Gastroesophageal sphincter (tissue), 4 donors: ENCODE measurements at regions not wholly inside any gene's neighbourhood (a gene's known extent, or its start where the extent isn't known, plus 50 kb on each side); places are given as distances from the start of the nearest gene placed in this dataset.

ENCODE experiments used
- ATAC-seq: fragments of 150-250 bp; one replicate; pipeline ENCODE4 v1.9.1; 2016; ENCODE audit warnings: mild to moderate bottlenecking, moderate library complexity
- H3K27ac ChIP-seq, 4 donors: fragments of 200-600 bp; sonication (generic) in 3 of 4; 1 replicate in 3 of 4; 2 replicates in 1 of 4; pipeline ENCODE4 v1.5.1; 2016 to 2019
- H3K27me3 ChIP-seq: fragments of 200-600 bp; sonication (generic); one replicate; pipeline ENCODE4 v1.5.1; 2019
- H3K36me3 ChIP-seq, 2 donors: fragments of 200-600 bp; sonication (generic); one replicate each; pipeline ENCODE4 v1.5.1; 2019; ENCODE audit warnings: control low read depth in 1 of 2
- H3K4me1 ChIP-seq, 3 donors: fragments of 200-600 bp; sonication (generic); 1 replicate in 2 of 3; 2 replicates in 1 of 3; pipeline ENCODE4 v1.5.1; 2016 to 2019; ENCODE audit warnings: control low read depth in 2 of 3
- H3K4me3 ChIP-seq, 2 donors: fragments of 200-600 bp; sonication (generic); one replicate each; pipeline ENCODE4 v1.5.1; 2019; ENCODE audit warnings: mild to moderate bottlenecking in 1 of 2, moderate library complexity in 1 of 2
- H3K9me3 ChIP-seq, 3 donors: fragments of 200-600 bp; sonication (generic); one replicate each; pipeline ENCODE4 v1.5.1; 2017 to 2019; ENCODE audit warnings: control low read depth in 2 of 3
- EP300 ChIP-seq: sonication (generic); formaldehyde crosslinking; IDR thresholded peaks from one replicate; pipeline ENCODE4 v1.6.1; 2017; ENCODE audit warnings: antibody characterized with exemption, mild to moderate bottlenecking
- POLR2A ChIP-seq, 2 donors: fragments of 450-650 bp; IDR thresholded peaks; one replicate each; pipeline ENCODE4 v1.6.1; 2017; ENCODE audit warnings: antibody characterized with exemption in 2 of 2, mild to moderate bottlenecking in 2 of 2, moderate library complexity in 1 of 2
- POLR2AphosphoS5 ChIP-seq: sonication (generic); formaldehyde crosslinking; IDR thresholded peaks from one replicate; pipeline ENCODE4 v1.6.1; 2017; ENCODE audit warnings: antibody characterized with exemption
- WGBS, 2 donors: methylation state at CpG; one replicate each; pipeline ENCODE4 v1.1.5; 2018; ENCODE audit warnings: low coverage in 1 of 2; 5-methylcytosine and 5-hydroxymethylcytosine counted together
- TF ChIP-seq, protein P1 (sequence below), 4 experiments: fragments of 200-600 bp in 2 of 4; fragments of 450-650 bp in 2 of 4; sonication (generic) in 1 of 4; IDR thresholded peaks; one replicate each; pipeline ENCODE4 v1.5.1; 2017 to 2019; ENCODE audit warnings: antibody characterized with exemption in 4 of 4, mild to moderate bottlenecking in 2 of 4, moderate library complexity in 2 of 4

DNA sequence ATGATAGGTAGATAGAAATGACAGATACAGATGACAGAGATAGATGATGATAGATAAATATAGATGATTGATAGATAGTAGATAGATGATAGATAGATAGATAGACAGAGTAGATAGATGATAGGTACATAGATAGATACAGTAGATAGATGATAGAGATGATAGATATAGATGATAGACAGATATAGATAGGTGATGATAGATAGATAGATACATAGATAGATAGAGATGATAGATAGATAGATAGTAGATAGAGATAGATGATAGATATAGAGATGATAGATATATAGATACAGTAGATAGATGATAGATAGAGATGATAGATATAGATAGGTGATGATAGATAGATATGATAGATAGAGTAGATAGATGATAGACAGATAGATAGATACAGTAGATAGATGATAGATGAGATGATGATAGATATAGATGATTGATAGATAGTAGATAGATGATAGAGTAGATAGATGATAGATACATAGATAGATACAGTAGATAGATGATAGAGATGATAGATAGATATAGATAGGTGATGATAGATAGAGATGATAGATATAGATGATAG lies 95.7 kb upstream of the SMIM23 start:
- Histone ChIP-seq H3K4me3 (no peak overlapping the region), H3K9me3 (no peaks in the 10 kb centered on the region), H3K36me3 (no peaks in the 10 kb centered on the region), H3K27ac (no peak overlapping the region), H3K27me3 (peaks cover 11% of the 10 kb centered on the region), H3K4me1 (no peaks in the 10 kb centered on the region)
- no peak for TF ChIP-seq POLR2AphosphoS5
- TF ChIP-seq POLR2A (IDR thresholded peaks at IDR 0.05) = no peak
- no peak for TF ChIP-seq EP300
- TF ChIP-seq, protein P1, sequence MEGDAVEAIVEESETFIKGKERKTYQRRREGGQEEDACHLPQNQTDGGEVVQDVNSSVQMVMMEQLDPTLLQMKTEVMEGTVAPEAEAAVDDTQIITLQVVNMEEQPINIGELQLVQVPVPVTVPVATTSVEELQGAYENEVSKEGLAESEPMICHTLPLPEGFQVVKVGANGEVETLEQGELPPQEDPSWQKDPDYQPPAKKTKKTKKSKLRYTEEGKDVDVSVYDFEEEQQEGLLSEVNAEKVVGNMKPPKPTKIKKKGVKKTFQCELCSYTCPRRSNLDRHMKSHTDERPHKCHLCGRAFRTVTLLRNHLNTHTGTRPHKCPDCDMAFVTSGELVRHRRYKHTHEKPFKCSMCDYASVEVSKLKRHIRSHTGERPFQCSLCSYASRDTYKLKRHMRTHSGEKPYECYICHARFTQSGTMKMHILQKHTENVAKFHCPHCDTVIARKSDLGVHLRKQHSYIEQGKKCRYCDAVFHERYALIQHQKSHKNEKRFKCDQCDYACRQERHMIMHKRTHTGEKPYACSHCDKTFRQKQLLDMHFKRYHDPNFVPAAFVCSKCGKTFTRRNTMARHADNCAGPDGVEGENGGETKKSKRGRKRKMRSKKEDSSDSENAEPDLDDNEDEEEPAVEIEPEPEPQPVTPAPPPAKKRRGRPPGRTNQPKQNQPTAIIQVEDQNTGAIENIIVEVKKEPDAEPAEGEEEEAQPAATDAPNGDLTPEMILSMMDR (IDR thresholded peaks at IDR 0.05) = no peak
- ATAC-seq = no peak

DNA sequence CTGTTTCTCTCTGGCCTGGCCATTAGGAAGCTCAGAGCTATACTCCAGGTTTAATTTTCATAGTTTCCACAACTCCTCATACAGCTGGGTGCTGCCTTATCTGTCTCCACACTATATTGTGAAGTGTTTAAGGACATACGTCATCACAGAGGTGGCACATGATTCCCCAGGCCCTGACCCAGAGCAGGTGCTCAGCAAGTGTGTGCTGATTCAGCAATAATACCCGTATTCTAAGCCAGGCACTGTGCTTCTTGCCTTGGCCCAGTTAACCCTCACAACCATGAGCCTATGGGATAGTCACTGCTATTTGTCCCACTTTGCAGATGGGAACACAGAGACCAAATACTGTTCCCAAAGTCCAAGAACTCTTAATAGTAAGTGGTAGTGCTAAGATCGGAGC lies 93.5 kb upstream of the SMIM23 start:
- no peaks in the 10 kb centered on the region for H3K9me3 ChIP-seq
- TF ChIP-seq EP300 (no peak), POLR2A (IDR thresholded peaks at IDR 0.05) (no peak), POLR2AphosphoS5 (no peak)
- TF ChIP-seq, protein P1 (IDR thresholded peaks at IDR 0.05) = no peak
- H3K36me3 ChIP-seq = no peaks in the 10 kb centered on the region
- H3K4me3 ChIP-seq = no peak overlapping the region
- WGBS, 2 donors = 86 to 95% methylated on average over 2 to 3 of the region's 3 CpGs
- H3K27ac ChIP-seq = no peak overlapping the region
- H3K4me1 ChIP-seq = no peaks in the 10 kb centered on the region
- H3K27me3 ChIP-seq = peaks cover 11% of the 10 kb centered on the region
- ATAC-seq = no peak

DNA sequence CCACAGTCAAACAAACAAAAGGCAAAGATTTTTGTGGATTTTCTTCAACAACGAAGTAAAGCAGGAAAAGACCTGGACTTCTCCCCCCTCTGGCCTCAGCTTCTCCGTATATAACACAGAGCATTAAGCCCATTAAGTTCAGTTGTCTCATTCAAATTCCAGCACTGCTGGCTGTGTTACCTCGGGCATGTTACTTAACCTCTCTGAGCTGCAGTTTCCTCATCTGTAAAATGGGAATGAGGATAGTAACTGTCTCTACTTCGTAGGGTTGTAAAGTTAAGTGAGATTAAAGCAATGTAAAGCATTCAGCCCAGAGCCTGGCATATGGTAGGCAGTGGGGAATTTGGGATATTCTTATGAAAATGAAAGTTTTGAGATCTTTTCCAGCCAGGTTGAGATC lies 92.7 kb upstream of the SMIM23 start:
- no peaks in the 10 kb centered on the region for H3K9me3 ChIP-seq
- H3K27me3 ChIP-seq = peaks cover 7% of the 10 kb centered on the region
- H3K36me3 ChIP-seq = no peaks in the 10 kb centered on the region
- TF ChIP-seq EP300 = no peak
- TF ChIP-seq, protein P1 (IDR thresholded peaks at IDR 0.05) = no peak
- no peak for TF ChIP-seq POLR2A (IDR thresholded peaks at IDR 0.05)
- no peak for TF ChIP-seq POLR2AphosphoS5
- H3K4me3 ChIP-seq = no peak overlapping the region
- no peak overlapping the region for H3K27ac ChIP-seq
- no peak for ATAC-seq
- WGBS, 2 donors = 60 to 89% methylated on average over 1 to 4 of the region's 4 CpGs
- H3K4me1 ChIP-seq = no peaks in the 10 kb centered on the region

DNA sequence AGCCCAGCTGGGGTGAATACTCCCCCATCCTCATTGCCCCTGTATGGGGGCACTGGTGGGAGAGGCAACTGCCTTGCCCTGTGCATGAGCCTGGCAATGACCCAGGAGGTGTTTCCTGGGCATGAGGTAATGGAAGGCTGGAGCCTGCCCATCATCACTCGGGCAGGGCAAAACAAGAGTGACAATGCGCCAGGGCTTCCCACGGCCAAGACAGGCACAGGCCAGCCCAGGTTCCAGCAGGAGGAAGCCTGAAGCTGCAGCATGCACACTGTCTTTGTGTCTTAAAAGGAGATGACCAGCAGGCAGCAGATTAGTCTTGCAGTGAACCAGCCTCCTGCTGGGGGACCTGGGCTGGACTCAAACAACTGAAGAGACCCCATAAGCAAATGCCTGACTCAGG lies 92.2 kb upstream of the SMIM23 start:
- no CpG with 5 or more reads among the region's 3 CpGs for WGBS, 2 donors
- Histone ChIP-seq H3K4me3 (no peak overlapping the region), H3K36me3 (no peaks in the 10 kb centered on the region), H3K9me3 (no peaks in the 10 kb centered on the region), H3K4me1 (no peaks in the 10 kb centered on the region), H3K27me3 (peaks cover 7% of the 10 kb centered on the region), H3K27ac (no peak overlapping the region)
- TF ChIP-seq POLR2A (IDR thresholded peaks at IDR 0.05) (no peak), EP300 (no peak), POLR2AphosphoS5 (no peak)
- TF ChIP-seq, protein P1 (IDR thresholded peaks at IDR 0.05) = no peak
- no peak for ATAC-seq

DNA sequence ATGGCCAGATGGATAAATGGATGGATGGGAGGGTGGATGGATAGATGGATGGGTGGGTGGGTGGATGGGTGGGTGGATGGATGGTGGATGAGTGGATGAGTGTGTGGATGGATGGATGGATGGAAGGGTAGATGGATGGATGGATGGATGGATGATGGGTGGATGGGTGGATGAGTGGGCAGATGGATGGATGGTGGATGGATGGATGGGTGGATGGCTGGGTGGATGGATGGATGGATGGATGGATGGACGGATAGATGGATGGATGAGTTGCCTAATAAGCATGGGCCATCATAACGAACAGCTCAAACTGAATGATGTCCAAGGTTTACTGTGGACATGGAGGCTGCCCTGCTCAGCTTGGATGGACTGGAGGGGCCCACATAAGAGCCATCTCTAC lies 89.8 kb upstream of the SMIM23 start:
- TF ChIP-seq POLR2AphosphoS5 = no peak
- TF ChIP-seq, protein P1 (IDR thresholded peaks at IDR 0.05) = no peak
- TF ChIP-seq EP300 = no peak
- TF ChIP-seq POLR2A (IDR thresholded peaks at IDR 0.05) = no peak
- no peaks in the 10 kb centered on the region for H3K9me3 ChIP-seq
- no peaks in the 10 kb centered on the region for H3K36me3 ChIP-seq
- no peak for ATAC-seq
- H3K27ac ChIP-seq = no peak overlapping the region
- no peaks in the 10 kb centered on the region for H3K4me1 ChIP-seq
- H3K4me3 ChIP-seq = no peak overlapping the region
- 84 to 94% methylated on average over 2 of the region's 2 CpGs for WGBS, 2 donors
- H3K27me3 ChIP-seq = peaks cover 7% of the 10 kb centered on the region
